ENCODE measurements at regions not wholly inside any gene's neighbourhood (a gene's known extent, or its start where the extent isn't known, plus 50 kb on each side); places are given as distances from the start of the nearest gene placed in this dataset.

- TF ChIP-seq CTCF (IDR thresholded peaks at IDR 0.05): no peak
- TF ChIP-seq EP300 (IDR thresholded peaks at IDR 0.05; ENCODE audit: low read depth): no peak
- no peak for TF ChIP-seq POLR2A (IDR thresholded peaks at IDR 0.05)
Observed at GRCh38 chr10:47230482-47230881, 69.5 kb upstream of the GDF10 start.
